Mucosa of descending colon (tissue), 3 donors: ENCODE measurements at regions not wholly inside any gene's neighbourhood (a gene's known extent, or its start where the extent isn't known, plus 50 kb on each side); places are given as distances from the start of the nearest gene placed in this dataset.

ENCODE experiments used
- ATAC-seq: fragments of 200-7000 bp; cut with Tn5 transposase; one replicate; pipeline ENCODE4 v1.9.1; 2020; ENCODE audit warnings: mild to moderate bottlenecking, moderate library complexity
- DNase-seq, 3 donors: peaks; one replicate each; pipeline ENCODE4 v3.0.0-alpha.2; 2020
- H3K36me3 ChIP-seq: fragments of 200-600 bp; one replicate; pipeline ENCODE4 v1.8.0; 2021; ENCODE audit warnings: low read depth, mild to moderate bottlenecking
- H3K4me1 ChIP-seq: fragments of 200-600 bp; one replicate; pipeline ENCODE4 v1.8.0; 2021; ENCODE audit warnings: low read depth, mild to moderate bottlenecking
- H3K4me3 ChIP-seq: fragments of 200-600 bp; one replicate; pipeline ENCODE4 v1.8.0; 2021; ENCODE audit warnings: mild to moderate bottlenecking
- H3K9me3 ChIP-seq: fragments of 200-600 bp; one replicate; pipeline ENCODE4 v1.8.0; 2021; ENCODE audit warnings: mild to moderate bottlenecking
- intact Hi-C, 2 donors: fragments of 100-400 bp; cut with DNase I in 1 of 2; cut with micrococcal nuclease in 1 of 2; formaldehyde crosslinking; loops; one replicate each; pipeline versions ENCODE4 v1.11.0 to v1.11.1; 2022; cut with DNase I, micrococcal nuclease
- TF ChIP-seq, protein P1 (sequence below): fragments of 200-600 bp; IDR thresholded peaks from one replicate; pipeline ENCODE4 v1.8.0; 2022; ENCODE audit warnings: antibody characterized with exemption, mild to moderate bottlenecking
- donor health status: DM: no; HTN: no; CAD: no; lungs with moderate emphysema.
- donor health status: DM: no; HTN: no; CAD: no.
- donor health status: DM: no; HTN: yes; CAD: no.

GRCh38 chr1:34376531-34376930, 199.8 kb downstream of the C1orf94 start:
- TF ChIP-seq, protein P1, sequence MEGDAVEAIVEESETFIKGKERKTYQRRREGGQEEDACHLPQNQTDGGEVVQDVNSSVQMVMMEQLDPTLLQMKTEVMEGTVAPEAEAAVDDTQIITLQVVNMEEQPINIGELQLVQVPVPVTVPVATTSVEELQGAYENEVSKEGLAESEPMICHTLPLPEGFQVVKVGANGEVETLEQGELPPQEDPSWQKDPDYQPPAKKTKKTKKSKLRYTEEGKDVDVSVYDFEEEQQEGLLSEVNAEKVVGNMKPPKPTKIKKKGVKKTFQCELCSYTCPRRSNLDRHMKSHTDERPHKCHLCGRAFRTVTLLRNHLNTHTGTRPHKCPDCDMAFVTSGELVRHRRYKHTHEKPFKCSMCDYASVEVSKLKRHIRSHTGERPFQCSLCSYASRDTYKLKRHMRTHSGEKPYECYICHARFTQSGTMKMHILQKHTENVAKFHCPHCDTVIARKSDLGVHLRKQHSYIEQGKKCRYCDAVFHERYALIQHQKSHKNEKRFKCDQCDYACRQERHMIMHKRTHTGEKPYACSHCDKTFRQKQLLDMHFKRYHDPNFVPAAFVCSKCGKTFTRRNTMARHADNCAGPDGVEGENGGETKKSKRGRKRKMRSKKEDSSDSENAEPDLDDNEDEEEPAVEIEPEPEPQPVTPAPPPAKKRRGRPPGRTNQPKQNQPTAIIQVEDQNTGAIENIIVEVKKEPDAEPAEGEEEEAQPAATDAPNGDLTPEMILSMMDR: no peak
- Histone ChIP-seq H3K36me3 (no peaks in the 10 kb centered on the region), H3K4me1 (no peaks in the 10 kb centered on the region), H3K4me3 (no peak overlapping the region), H3K9me3 (no peaks in the 10 kb centered on the region)
- intact Hi-C loops: no loop called here
- DNase-seq (no peak), ATAC-seq (no peak)

DNA sequence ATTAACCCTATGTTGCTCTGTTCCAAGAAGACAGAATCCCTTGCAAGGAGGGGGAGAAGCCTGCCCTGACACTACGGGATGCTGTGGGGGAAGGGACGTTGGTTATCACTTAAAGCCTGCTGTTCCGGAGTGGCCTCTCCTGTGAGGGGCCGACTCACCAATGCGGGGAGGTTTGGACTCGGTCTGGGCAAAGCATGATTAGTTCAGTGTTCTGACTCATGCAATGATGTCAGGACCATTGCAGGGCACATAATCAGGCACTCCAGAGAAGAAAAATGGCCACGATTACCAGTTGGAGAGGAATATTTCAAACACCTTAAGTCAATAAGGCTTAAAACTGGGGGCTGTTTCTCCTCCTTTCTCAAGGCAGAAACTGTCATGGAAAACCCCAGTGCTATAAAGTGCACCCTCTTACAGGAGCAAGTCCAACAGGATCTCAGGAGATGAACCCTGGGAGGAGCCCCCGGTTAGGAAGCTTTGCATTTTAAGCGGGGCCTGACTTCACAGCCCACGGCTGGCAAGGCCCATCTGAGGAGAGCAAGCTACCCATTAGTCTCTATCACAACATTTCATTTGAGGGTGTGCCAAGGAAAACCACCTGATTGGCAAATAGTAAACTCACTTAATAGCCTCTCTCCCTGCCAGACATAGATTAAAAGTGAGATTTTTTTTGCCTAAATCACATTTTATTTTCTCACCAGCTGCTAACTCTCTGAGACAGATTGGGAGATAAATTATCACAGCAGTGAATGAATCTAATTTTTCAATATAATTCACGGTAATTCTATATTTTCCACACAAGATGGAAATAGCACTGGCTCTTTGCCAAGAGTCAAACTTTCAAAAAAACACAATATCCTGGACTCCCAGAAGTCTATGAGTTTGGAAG, 202.5 kb downstream of the C1orf94 start:
- Histone ChIP-seq H3K4me3 (no peak overlapping the region), H3K36me3 (no peaks in the 10 kb centered on the region), H3K9me3 (no peaks in the 10 kb centered on the region), H3K4me1 (no peaks in the 10 kb centered on the region)
- TF ChIP-seq, protein P1: no peak
- ATAC-seq: no peak
- no peak for DNase-seq
- intact Hi-C loops: no loop called here

DNA sequence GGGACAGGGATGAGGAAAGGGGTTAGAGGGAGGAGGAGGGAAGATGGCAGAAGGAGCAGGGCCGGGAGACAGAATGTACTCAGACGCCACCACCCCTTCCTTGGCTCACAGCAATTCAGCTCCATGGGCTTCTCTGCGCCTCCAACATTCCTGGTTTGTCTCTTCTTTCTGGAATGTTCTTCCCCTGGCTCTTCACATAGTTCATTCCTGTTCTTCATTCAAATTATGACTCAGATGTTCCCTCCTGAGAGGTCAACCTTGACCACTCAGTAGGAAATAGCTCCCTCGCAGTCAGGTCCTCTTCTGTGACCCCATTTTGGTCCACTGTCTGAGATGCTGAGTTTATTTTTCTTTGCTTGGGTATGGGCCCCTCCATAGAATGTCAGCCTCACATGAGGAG, 203.2 kb downstream of the C1orf94 start:
- no peaks in the 10 kb centered on the region for H3K4me1 ChIP-seq
- no peak for ATAC-seq
- no peaks in the 10 kb centered on the region for H3K9me3 ChIP-seq
- intact Hi-C loops: no loop called here
- DNase-seq: no peak
- no peak overlapping the region for H3K4me3 ChIP-seq
- TF ChIP-seq, protein P1: no peak
- H3K36me3 ChIP-seq: no peaks in the 10 kb centered on the region

DNA sequence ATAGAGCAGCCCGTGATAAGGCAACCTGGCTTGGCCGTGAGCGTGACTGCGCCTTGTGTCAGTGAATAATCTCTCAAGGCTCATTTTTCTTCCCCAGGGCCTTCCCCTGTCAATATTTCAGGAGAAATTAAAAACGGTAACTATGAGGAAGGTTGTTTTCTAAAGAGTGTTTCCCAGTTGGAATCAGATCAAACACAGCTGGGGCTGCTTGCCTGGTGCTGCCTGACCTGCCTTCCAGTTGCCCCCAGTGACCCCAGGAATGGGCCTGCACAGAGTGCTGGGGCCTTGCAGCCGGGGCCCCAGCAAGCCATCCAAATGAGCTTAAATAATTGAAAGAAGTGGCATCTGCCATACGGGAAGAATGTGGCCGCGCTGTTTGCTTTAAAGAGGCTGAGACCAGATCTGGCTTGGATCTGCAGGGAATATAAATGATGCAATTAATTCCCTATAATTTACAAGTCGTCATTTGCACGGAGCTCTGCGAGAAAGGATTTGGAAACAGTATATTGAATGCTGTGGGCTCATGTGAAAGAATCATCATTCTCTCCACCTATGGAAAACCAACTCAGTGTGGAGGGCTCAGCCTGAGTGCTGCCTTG, 203.9 kb downstream of the C1orf94 start:
- ATAC-seq (no peak), DNase-seq (no peak)
- H3K36me3 ChIP-seq: no peaks in the 10 kb centered on the region
- TF ChIP-seq, protein P1: no peak
- H3K4me1 ChIP-seq: no peaks in the 10 kb centered on the region
- no peak overlapping the region for H3K4me3 ChIP-seq
- no peaks in the 10 kb centered on the region for H3K9me3 ChIP-seq
- intact Hi-C loops: no loop called here

DNA sequence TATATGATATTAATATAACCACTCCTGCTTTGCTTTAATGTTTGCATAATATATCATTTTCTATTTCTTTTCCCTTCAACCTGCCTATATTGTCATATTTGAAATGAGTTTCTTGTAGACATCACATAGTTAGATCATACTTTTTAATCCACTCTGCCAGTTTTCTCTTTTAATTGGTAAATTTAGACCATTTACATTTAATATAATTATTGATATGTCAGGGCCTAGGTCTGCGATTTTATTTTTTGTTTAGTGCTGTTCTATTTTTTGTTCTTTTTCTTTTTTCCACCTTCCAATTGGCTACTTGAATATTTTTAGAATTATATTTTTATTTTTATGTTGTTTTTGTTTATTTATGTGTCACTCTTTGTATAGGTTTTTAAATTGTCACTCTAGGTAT, 213.3 kb downstream of the C1orf94 start:
- H3K4me1 ChIP-seq: no peaks in the 10 kb centered on the region
- intact Hi-C loops: no loop called here
- no peak for ATAC-seq
- H3K9me3 ChIP-seq: no peaks in the 10 kb centered on the region
- no peaks in the 10 kb centered on the region for H3K36me3 ChIP-seq
- H3K4me3 ChIP-seq: no peak overlapping the region
- DNase-seq: no peak
- TF ChIP-seq, protein P1: no peak
